ENCODE measurements at regions not wholly inside any gene's neighbourhood (a gene's known extent, or its start where the extent isn't known, plus 50 kb on each side); places are given as distances from the start of the nearest gene placed in this dataset.

GRCh38 chr9:79015951-79016350, 555.8 kb upstream of the TLE4 start:
- TF ChIP-seq CTCF (IDR thresholded peaks at IDR 0.05): no peak
- TF ChIP-seq POLR2A (IDR thresholded peaks at IDR 0.05): no peak
- TF ChIP-seq POLR2AphosphoS5 (IDR thresholded peaks at IDR 0.05): no peak

All from breast epithelium (tissue), 3 donors.